Neural cell (in vitro differentiated cells): ENCODE measurements at regions not wholly inside any gene's neighbourhood (a gene's known extent, or its start where the extent isn't known, plus 50 kb on each side); places are given as distances from the start of the nearest gene placed in this dataset.

ENCODE experiments used
- H2AFZ ChIP-seq: fragments of 200-600, 300-800 bp; sonication (generic), shearing (Covaris generic); 2 replicates; pipeline ENCODE4 v1.6.0; 2014; ENCODE audit warnings: low read depth, mild to moderate bottlenecking, antibody characterized with exemption, low read length, moderate library complexity
- H3F3A ChIP-seq: fragments of 200-600 bp; shearing (Covaris generic); 2 replicates; pipeline ENCODE4 v1.6.1; 2016; ENCODE audit warnings: mild to moderate bottlenecking, moderate library complexity, mixed read lengths, antibody characterized with exemption, low read length; ENCODE audit not compliant: insufficient read depth, poor library complexity, severe bottlenecking
- H3K27ac ChIP-seq: fragments of 200-600, 300-800 bp; sonication (generic), shearing (Covaris generic); 2 replicates; pipeline ENCODE4 v1.5.1; 2014; ENCODE audit warnings: mild to moderate bottlenecking, low read length, moderate library complexity
- H3K27me3 ChIP-seq: fragments of 300-800, 200-600 bp; sonication (generic), shearing (Covaris generic); 2 replicates; pipeline ENCODE4 v1.6.0; 2014; ENCODE audit warnings: mild to moderate bottlenecking, low read depth, low read length, moderate library complexity; ENCODE audit not compliant: insufficient read depth
- H3K36me3 ChIP-seq: fragments of 300-800, 200-600 bp; sonication (generic), shearing (Covaris generic); 2 replicates; pipeline ENCODE4 v1.5.1; 2014; ENCODE audit warnings: mild to moderate bottlenecking, antibody characterized with exemption, low read length, moderate library complexity; ENCODE audit not compliant: insufficient read depth
- H3K4me2 ChIP-seq: fragments of 300-800, 200-600 bp; sonication (generic), shearing (Covaris generic); 2 replicates; pipeline ENCODE4 v1.6.0; 2014; ENCODE audit warnings: mild to moderate bottlenecking, low read length
- H3K4me3 ChIP-seq: fragments of 300-800, 200-600 bp; sonication (generic), shearing (Covaris generic); 2 replicates; pipeline ENCODE4 v1.5.1; 2014; ENCODE audit warnings: mild to moderate bottlenecking, low read length, moderate library complexity
- H3K79me2 ChIP-seq: fragments of 200-600 bp; shearing (Covaris generic); replicated peaks from 2 replicates; pipeline ENCODE4 v1.6.0; 2014; ENCODE audit warnings: mild to moderate bottlenecking, low read length, moderate library complexity; ENCODE audit not compliant: insufficient read depth
- H3K9ac ChIP-seq: fragments of 300-800, 200-600 bp; sonication (generic), shearing (Covaris generic); 2 replicates; pipeline ENCODE4 v1.6.1; 2016; ENCODE audit warnings: mild to moderate bottlenecking, low read length, mixed read lengths
- H3K9me2 ChIP-seq: fragments of 200-600 bp; shearing (Covaris generic); 2 replicates; pipeline ENCODE4 v1.6.1; 2016; ENCODE audit warnings: mild to moderate bottlenecking, low read length, mixed read lengths; ENCODE audit not compliant: insufficient read depth
- H3K9me3 ChIP-seq: fragments of 200-600, 300-800 bp; sonication (generic), shearing (Covaris generic); 2 replicates; pipeline ENCODE4 v1.6.1; 2016; ENCODE audit warnings: mild to moderate bottlenecking, mixed run types, low read length, moderate library complexity, mixed read lengths
- H4K20me1 ChIP-seq: fragments of 200-600 bp; shearing (Covaris generic); 2 replicates; pipeline ENCODE4 v1.6.1; 2016; ENCODE audit warnings: mild to moderate bottlenecking, mixed run types; ENCODE audit not compliant: insufficient read depth
- CTCF ChIP-seq: fragments of 450-650 bp; IDR thresholded peaks from 2 replicates; pipeline ENCODE4 v1.5.1; 2014; ENCODE audit warnings: antibody characterized with exemption, mild to moderate bottlenecking, moderate library complexity; ENCODE audit not compliant: poor library complexity, severe bottlenecking
- EP300 ChIP-seq: fragments of 450-650 bp; conservative IDR thresholded peaks from 2 replicates; pipeline ENCODE4 v1.6.1; 2014; ENCODE audit warnings: antibody characterized with exemption, mild to moderate bottlenecking, moderate library complexity; ENCODE audit not compliant: poor library complexity, severe bottlenecking
- EZH2 ChIP-seq: fragments of 200-600, 300-800 bp; shearing (Covaris generic), sonication (generic); IDR thresholded peaks from 2 replicates; pipeline ENCODE4 v1.6.1; 2014; ENCODE audit warnings: antibody characterized with exemption, low read length, borderline replicate concordance, mild to moderate bottlenecking; ENCODE audit not compliant: insufficient read depth, poor library complexity, severe bottlenecking
- MXI1 ChIP-seq: fragments of 450-650 bp; conservative IDR thresholded peaks from 2 replicates; pipeline ENCODE4 v1.6.1; 2014; ENCODE audit warnings: antibody characterized with exemption, mild to moderate bottlenecking; ENCODE audit not compliant: poor library complexity, severe bottlenecking
- POLR2AphosphoS5 ChIP-seq: IDR thresholded peaks from 2 replicates; pipeline ENCODE4 v1.6.1; 2012
- RAD21 ChIP-seq: fragments of 450-650 bp; conservative IDR thresholded peaks from 2 replicates; pipeline ENCODE4 v1.6.1; 2014; ENCODE audit warnings: antibody characterized with exemption, mild to moderate bottlenecking, moderate library complexity
- SMC3 ChIP-seq: fragments of 450-650 bp; conservative IDR thresholded peaks from 2 replicates; pipeline ENCODE4 v1.6.1; 2014; ENCODE audit warnings: antibody characterized with exemption, mild to moderate bottlenecking, moderate library complexity; ENCODE audit not compliant: poor library complexity
- TAF1 ChIP-seq: IDR thresholded peaks from 2 replicates; pipeline ENCODE4 v1.6.1; 2012; ENCODE audit warnings: low read depth
- TF ChIP-seq, protein P1 (sequence below): IDR thresholded peaks from 2 replicates; pipeline ENCODE4 v1.6.1; 2012; ENCODE audit warnings: borderline replicate concordance

- H3F3A ChIP-seq = no peaks in the 10 kb centered on the region
- H2AFZ ChIP-seq = no peak overlapping the region
- TF ChIP-seq SMC3 = no peak
- no peak for TF ChIP-seq MXI1
- no peak for TF ChIP-seq EZH2
- H3K27ac ChIP-seq = no peak overlapping the region
- H3K36me3 ChIP-seq = no peaks in the 10 kb centered on the region
- H3K27me3 ChIP-seq = no peaks in the 10 kb centered on the region
- no peak overlapping the region for H3K4me2 ChIP-seq
- no peaks in the 10 kb centered on the region for H3K79me2 ChIP-seq
- no peaks in the 10 kb centered on the region for H3K9me2 ChIP-seq
- no peak overlapping the region for H3K4me3 ChIP-seq
- no peak overlapping the region for H3K9ac ChIP-seq
- H3K9me3 ChIP-seq = no peaks in the 10 kb centered on the region
- no peaks in the 10 kb centered on the region for H4K20me1 ChIP-seq
These were observed 188.7 kb upstream of the CEP162 start for GRCh38 chr6:84416043-84416657.

DNA sequence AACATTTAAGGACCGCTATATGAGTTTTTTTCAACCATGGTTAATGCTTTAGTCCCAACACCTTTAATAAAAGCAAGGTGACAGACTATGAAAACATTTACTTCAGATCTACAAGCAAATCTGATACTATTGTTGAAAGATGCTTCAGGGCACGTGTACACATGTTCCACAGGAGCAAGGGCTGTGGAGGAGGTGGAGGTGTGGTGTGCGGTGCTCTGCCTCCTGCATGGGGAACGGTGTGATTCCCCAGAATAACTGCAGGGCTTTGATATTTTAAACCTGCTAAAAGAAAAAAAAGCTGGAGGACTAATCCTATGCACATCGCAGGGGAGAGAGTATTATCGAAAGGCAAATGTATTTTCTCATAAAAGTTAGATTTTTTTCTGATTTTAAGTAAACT lies 188.1 kb upstream of the CEP162 start:
- no peak overlapping the region for H3K27ac ChIP-seq
- H4K20me1 ChIP-seq = no peaks in the 10 kb centered on the region
- no peaks in the 10 kb centered on the region for H3K27me3 ChIP-seq
- no peaks in the 10 kb centered on the region for H3K9me2 ChIP-seq
- no peaks in the 10 kb centered on the region for H3K79me2 ChIP-seq
- H3K9me3 ChIP-seq = no peaks in the 10 kb centered on the region
- H3K4me2 ChIP-seq = no peak overlapping the region
- H3K36me3 ChIP-seq = no peaks in the 10 kb centered on the region
- H3K9ac ChIP-seq = no peak overlapping the region
- no peak overlapping the region for H2AFZ ChIP-seq
- no peaks in the 10 kb centered on the region for H3F3A ChIP-seq
- TF ChIP-seq, protein P1, sequence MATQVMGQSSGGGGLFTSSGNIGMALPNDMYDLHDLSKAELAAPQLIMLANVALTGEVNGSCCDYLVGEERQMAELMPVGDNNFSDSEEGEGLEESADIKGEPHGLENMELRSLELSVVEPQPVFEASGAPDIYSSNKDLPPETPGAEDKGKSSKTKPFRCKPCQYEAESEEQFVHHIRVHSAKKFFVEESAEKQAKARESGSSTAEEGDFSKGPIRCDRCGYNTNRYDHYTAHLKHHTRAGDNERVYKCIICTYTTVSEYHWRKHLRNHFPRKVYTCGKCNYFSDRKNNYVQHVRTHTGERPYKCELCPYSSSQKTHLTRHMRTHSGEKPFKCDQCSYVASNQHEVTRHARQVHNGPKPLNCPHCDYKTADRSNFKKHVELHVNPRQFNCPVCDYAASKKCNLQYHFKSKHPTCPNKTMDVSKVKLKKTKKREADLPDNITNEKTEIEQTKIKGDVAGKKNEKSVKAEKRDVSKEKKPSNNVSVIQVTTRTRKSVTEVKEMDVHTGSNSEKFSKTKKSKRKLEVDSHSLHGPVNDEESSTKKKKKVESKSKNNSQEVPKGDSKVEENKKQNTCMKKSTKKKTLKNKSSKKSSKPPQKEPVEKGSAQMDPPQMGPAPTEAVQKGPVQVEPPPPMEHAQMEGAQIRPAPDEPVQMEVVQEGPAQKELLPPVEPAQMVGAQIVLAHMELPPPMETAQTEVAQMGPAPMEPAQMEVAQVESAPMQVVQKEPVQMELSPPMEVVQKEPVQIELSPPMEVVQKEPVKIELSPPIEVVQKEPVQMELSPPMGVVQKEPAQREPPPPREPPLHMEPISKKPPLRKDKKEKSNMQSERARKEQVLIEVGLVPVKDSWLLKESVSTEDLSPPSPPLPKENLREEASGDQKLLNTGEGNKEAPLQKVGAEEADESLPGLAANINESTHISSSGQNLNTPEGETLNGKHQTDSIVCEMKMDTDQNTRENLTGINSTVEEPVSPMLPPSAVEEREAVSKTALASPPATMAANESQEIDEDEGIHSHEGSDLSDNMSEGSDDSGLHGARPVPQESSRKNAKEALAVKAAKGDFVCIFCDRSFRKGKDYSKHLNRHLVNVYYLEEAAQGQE = no peak
- TF ChIP-seq MXI1 = no peak
- no peak overlapping the region for H3K4me3 ChIP-seq

- Histone ChIP-seq H3K36me3 (no peaks in the 10 kb centered on the region), H2AFZ (no peak overlapping the region)
- no peak for TF ChIP-seq MXI1
- TF ChIP-seq, protein P1 = no peak
- TF ChIP-seq RAD21 = no peak
- no peak for TF ChIP-seq EZH2
- no peak for TF ChIP-seq CTCF
- TF ChIP-seq EP300 = no peak
- no peak for TF ChIP-seq TAF1
- TF ChIP-seq POLR2AphosphoS5 = no peak
- TF ChIP-seq SMC3 = no peak
These were observed 187.6 kb upstream of the CEP162 start for GRCh38 chr6:84415068-84415467.

More at GRCh38 chr6:84415068-84415467, 187.6 kb upstream of the CEP162 start:
- Histone ChIP-seq H4K20me1 (no peaks in the 10 kb centered on the region), H3K4me3 (no peak overlapping the region), H3K4me2 (no peak overlapping the region), H3K9me3 (no peaks in the 10 kb centered on the region), H3F3A (no peaks in the 10 kb centered on the region), H3K27ac (no peak overlapping the region), H3K9me2 (no peaks in the 10 kb centered on the region), H3K79me2 (no peaks in the 10 kb centered on the region), H3K9ac (no peak overlapping the region), H3K27me3 (no peaks in the 10 kb centered on the region)
